ENCODE measurements at regions not wholly inside any gene's neighbourhood (a gene's known extent, or its start where the extent isn't known, plus 50 kb on each side); places are given as distances from the start of the nearest gene placed in this dataset.
"Not testable (repeated sequence)": the region's sequence is repeated elsewhere in the genome, so short reads cannot be mapped to it uniquely, and the experiment has no call there.

- H3K27me3 ChIP-seq (ENCODE audit: insufficient read depth, insufficient read length); H3K9ac ChIP-seq (ENCODE audit: insufficient read length, low read depth); DNase-seq (ENCODE audit: low read depth, low spot score); H3K4me3 ChIP-seq (ENCODE audit: insufficient read length, low read depth); H3K9me3 ChIP-seq (ENCODE audit: insufficient read depth, low read length); H3K4me1 ChIP-seq (ENCODE audit: insufficient read depth, insufficient read length); H3K36me3 ChIP-seq (ENCODE audit: insufficient read depth, insufficient read length, low read length): not testable (repeated sequence)
Observed at GRCh38 chr9:42656789-42657188, 473.3 kb downstream of the SPATA31A6 start.

GRCh38 chr9:42657496-42657895 is 474.0 kb downstream of the SPATA31A6 start:
- not testable (repeated sequence) for H3K4me3 ChIP-seq (ENCODE audit: insufficient read length, low read depth); H3K9ac ChIP-seq (ENCODE audit: insufficient read length, low read depth); DNase-seq (ENCODE audit: low read depth, low spot score); H3K27me3 ChIP-seq (ENCODE audit: insufficient read depth, insufficient read length); H3K4me1 ChIP-seq (ENCODE audit: insufficient read depth, insufficient read length); H3K36me3 ChIP-seq (ENCODE audit: insufficient read depth, insufficient read length, low read length); H3K9me3 ChIP-seq (ENCODE audit: insufficient read depth, low read length)

- DNase-seq (ENCODE audit: low read depth, low spot score); H3K27me3 ChIP-seq (ENCODE audit: insufficient read depth, insufficient read length); H3K36me3 ChIP-seq (ENCODE audit: insufficient read depth, insufficient read length, low read length); H3K9me3 ChIP-seq (ENCODE audit: insufficient read depth, low read length); H3K9ac ChIP-seq (ENCODE audit: insufficient read length, low read depth); H3K4me3 ChIP-seq (ENCODE audit: insufficient read length, low read depth); H3K4me1 ChIP-seq (ENCODE audit: insufficient read depth, insufficient read length): not testable (repeated sequence)
Observed at GRCh38 chr9:42697146-42697545, 513.7 kb downstream of the SPATA31A6 start.

GRCh38 chr9:42702890-42703289 is 519.4 kb downstream of the SPATA31A6 start:
- H3K27me3 ChIP-seq (ENCODE audit: insufficient read depth, insufficient read length), result not testable (repeated sequence)

GRCh38 chr9:42724841-42725835 is 541.7 kb downstream of the SPATA31A6 start:
- DNase-seq (ENCODE audit: low read depth, low spot score); H3K9me3 ChIP-seq (ENCODE audit: insufficient read depth, low read length); H3K27me3 ChIP-seq (ENCODE audit: insufficient read depth, insufficient read length); H3K9ac ChIP-seq (ENCODE audit: insufficient read length, low read depth); H3K36me3 ChIP-seq (ENCODE audit: insufficient read depth, insufficient read length, low read length); H3K4me1 ChIP-seq (ENCODE audit: insufficient read depth, insufficient read length); H3K4me3 ChIP-seq (ENCODE audit: insufficient read length, low read depth): not testable (repeated sequence)

More at GRCh38 chr9:42702890-42703289, 519.4 kb downstream of the SPATA31A6 start:
- H3K9ac ChIP-seq (ENCODE audit: insufficient read length, low read depth); H3K36me3 ChIP-seq (ENCODE audit: insufficient read depth, insufficient read length, low read length); H3K4me3 ChIP-seq (ENCODE audit: insufficient read length, low read depth); H3K4me1 ChIP-seq (ENCODE audit: insufficient read depth, insufficient read length); H3K9me3 ChIP-seq (ENCODE audit: insufficient read depth, low read length); DNase-seq (ENCODE audit: low read depth, low spot score): not testable (repeated sequence)

GRCh38 chr9:42743030-42743814 is 559.8 kb downstream of the SPATA31A6 start:
- peaks cover 13% of the 10 kb centered on the region for H3K27me3 ChIP-seq (ENCODE audit: insufficient read depth, insufficient read length)
- H3K4me3 ChIP-seq (ENCODE audit: insufficient read length, low read depth); H3K4me1 ChIP-seq (ENCODE audit: insufficient read depth, insufficient read length); H3K9ac ChIP-seq (ENCODE audit: insufficient read length, low read depth); H3K9me3 ChIP-seq (ENCODE audit: insufficient read depth, low read length); H3K36me3 ChIP-seq (ENCODE audit: insufficient read depth, insufficient read length, low read length): not testable (repeated sequence)
- peak; percentile 72 for DNase-seq (ENCODE audit: low read depth, low spot score)

GRCh38 chr9:42757251-42757650 is 573.8 kb downstream of the SPATA31A6 start:
- not testable (repeated sequence) for H3K4me3 ChIP-seq (ENCODE audit: insufficient read length, low read depth); DNase-seq (ENCODE audit: low read depth, low spot score); H3K36me3 ChIP-seq (ENCODE audit: insufficient read depth, insufficient read length, low read length); H3K9ac ChIP-seq (ENCODE audit: insufficient read length, low read depth); H3K4me1 ChIP-seq (ENCODE audit: insufficient read depth, insufficient read length); H3K27me3 ChIP-seq (ENCODE audit: insufficient read depth, insufficient read length); H3K9me3 ChIP-seq (ENCODE audit: insufficient read depth, low read length)

- not testable (repeated sequence) for H3K27me3 ChIP-seq (ENCODE audit: insufficient read depth, insufficient read length)
Observed at GRCh38 chr9:42759320-42759719, 575.9 kb downstream of the SPATA31A6 start.

GRCh38 chr9:42782201-42782600 is 598.7 kb downstream of the SPATA31A6 start:
- not testable (repeated sequence) for H3K9ac ChIP-seq (ENCODE audit: insufficient read length, low read depth); DNase-seq (ENCODE audit: low read depth, low spot score); H3K36me3 ChIP-seq (ENCODE audit: insufficient read depth, insufficient read length, low read length); H3K27me3 ChIP-seq (ENCODE audit: insufficient read depth, insufficient read length); H3K9me3 ChIP-seq (ENCODE audit: insufficient read depth, low read length); H3K4me3 ChIP-seq (ENCODE audit: insufficient read length, low read depth); H3K4me1 ChIP-seq (ENCODE audit: insufficient read depth, insufficient read length)

More at GRCh38 chr9:42759320-42759719, 575.9 kb downstream of the SPATA31A6 start:
- H3K9me3 ChIP-seq (ENCODE audit: insufficient read depth, low read length); H3K4me1 ChIP-seq (ENCODE audit: insufficient read depth, insufficient read length); H3K36me3 ChIP-seq (ENCODE audit: insufficient read depth, insufficient read length, low read length); H3K9ac ChIP-seq (ENCODE audit: insufficient read length, low read depth); H3K4me3 ChIP-seq (ENCODE audit: insufficient read length, low read depth); DNase-seq (ENCODE audit: low read depth, low spot score): not testable (repeated sequence)

GRCh38 chr9:42792725-42793124 is 609.3 kb downstream of the SPATA31A6 start:
- H3K27me3 ChIP-seq (ENCODE audit: insufficient read depth, insufficient read length); H3K4me1 ChIP-seq (ENCODE audit: insufficient read depth, insufficient read length); DNase-seq (ENCODE audit: low read depth, low spot score); H3K4me3 ChIP-seq (ENCODE audit: insufficient read length, low read depth); H3K36me3 ChIP-seq (ENCODE audit: insufficient read depth, insufficient read length, low read length); H3K9ac ChIP-seq (ENCODE audit: insufficient read length, low read depth); H3K9me3 ChIP-seq (ENCODE audit: insufficient read depth, low read length): not testable (repeated sequence)

GRCh38 chr9:42798571-42798970 is 615.1 kb downstream of the SPATA31A6 start:
- H3K4me1 ChIP-seq (ENCODE audit: insufficient read depth, insufficient read length); H3K4me3 ChIP-seq (ENCODE audit: insufficient read length, low read depth); H3K27me3 ChIP-seq (ENCODE audit: insufficient read depth, insufficient read length); H3K36me3 ChIP-seq (ENCODE audit: insufficient read depth, insufficient read length, low read length); H3K9ac ChIP-seq (ENCODE audit: insufficient read length, low read depth); DNase-seq (ENCODE audit: low read depth, low spot score); H3K9me3 ChIP-seq (ENCODE audit: insufficient read depth, low read length): not testable (repeated sequence)
